H9 (cell line): ENCODE measurements at regions not wholly inside any gene's neighbourhood (a gene's known extent, or its start where the extent isn't known, plus 50 kb on each side); places are given as distances from the start of the nearest gene placed in this dataset.

Experiments used
- DNase-seq: peaks from one replicate; pipeline ENCODE4 v3.0.0-alpha.2; 2017
- H2AFZ ChIP-seq: one replicate; pipeline ENCODE4 v1.6.1; 2013; ENCODE audit warnings: mild to moderate bottlenecking, low read length, control low read depth, moderate library complexity
- H2AK5ac ChIP-seq: 2 replicates; pipeline ENCODE4 v1.6.1; 2013; ENCODE audit warnings: low read length, control low read depth, mixed read lengths; ENCODE audit not compliant: insufficient read length
- H2BK120ac ChIP-seq: one replicate; pipeline ENCODE4 v1.6.1; 2013; ENCODE audit warnings: low read depth, mild to moderate bottlenecking, low read length, control low read depth, inconsistent platforms; ENCODE audit not compliant: poor library complexity, severe bottlenecking
- H2BK12ac ChIP-seq: 2 replicates; pipeline ENCODE4 v1.6.1; 2013; ENCODE audit warnings: low read length, control low read depth, mixed read lengths, low read depth; ENCODE audit not compliant: insufficient read length
- H2BK15ac ChIP-seq: 2 replicates; pipeline ENCODE4 v1.6.1; 2013; ENCODE audit warnings: low read depth, low read length, control low read depth
- H2BK20ac ChIP-seq: one replicate; pipeline ENCODE4 v1.6.1; 2013; ENCODE audit warnings: low read depth, mild to moderate bottlenecking, low read length, control low read depth, inconsistent platforms; ENCODE audit not compliant: poor library complexity, severe bottlenecking
- H2BK5ac ChIP-seq: 2 replicates; pipeline ENCODE4 v1.6.1; 2013; ENCODE audit warnings: low read length, control low read depth, mixed read lengths; ENCODE audit not compliant: insufficient read length
- H3K14ac ChIP-seq: 2 replicates; pipeline ENCODE4 v1.6.1; 2013; ENCODE audit warnings: low read length, control low read depth; ENCODE audit not compliant: insufficient read depth
- H3K18ac ChIP-seq: 2 replicates; pipeline ENCODE4 v1.6.1; 2013; ENCODE audit warnings: low read depth, mild to moderate bottlenecking, mixed read lengths, low read length, control low read depth; ENCODE audit not compliant: insufficient read length
- H3K23ac ChIP-seq: 2 replicates; pipeline ENCODE4 v1.6.1; 2013; ENCODE audit warnings: low read length, control low read depth, mixed read lengths, low read depth; ENCODE audit not compliant: insufficient read length
- H3K23me2 ChIP-seq: 2 replicates; pipeline ENCODE4 v1.6.1; 2013; ENCODE audit warnings: low read depth, mild to moderate bottlenecking, mixed read lengths, low read length, control low read depth; ENCODE audit not compliant: insufficient read length, poor library complexity, severe bottlenecking
- H3K27ac ChIP-seq: 2 replicates; pipeline ENCODE4 v1.5.1; 2013; ENCODE audit warnings: low read length, control low read depth, mixed read lengths, low read depth; ENCODE audit not compliant: insufficient read length
- H3K27me3 ChIP-seq: 2 replicates; pipeline ENCODE4 v1.6.1; 2013; ENCODE audit warnings: low read length, control low read depth, inconsistent platforms; ENCODE audit not compliant: insufficient read depth
- H3K4ac ChIP-seq: 2 replicates; pipeline ENCODE4 v1.6.1; 2013; ENCODE audit warnings: low read depth, mild to moderate bottlenecking, control low read depth, inconsistent platforms, low read length, moderate library complexity
- H3K4me1 ChIP-seq: 2 replicates; pipeline ENCODE4 v1.6.1; 2013; ENCODE audit warnings: low read length, control low read depth, inconsistent platforms; ENCODE audit not compliant: insufficient read depth
- H3K4me2 ChIP-seq: 2 replicates; pipeline ENCODE4 v1.6.1; 2013; ENCODE audit warnings: low read length, control low read depth, mixed read lengths; ENCODE audit not compliant: insufficient read length, insufficient read depth
- H3K56ac ChIP-seq: 2 replicates; pipeline ENCODE4 v1.6.1; 2013; ENCODE audit warnings: low read depth, mild to moderate bottlenecking, mixed read lengths, low read length, control low read depth; ENCODE audit not compliant: insufficient read length
- H3K79me1 ChIP-seq: 2 replicates; pipeline ENCODE4 v1.6.1; 2013; ENCODE audit warnings: low read depth, mild to moderate bottlenecking, moderate library complexity, low read length, control low read depth, inconsistent platforms; ENCODE audit not compliant: insufficient read depth, poor library complexity, severe bottlenecking
- H3K79me2 ChIP-seq: 2 replicates; pipeline ENCODE4 v1.6.1; 2013; ENCODE audit warnings: low read length, control low read depth, inconsistent platforms; ENCODE audit not compliant: insufficient read depth
- H3K9ac ChIP-seq: 2 replicates; pipeline ENCODE4 v1.6.1; 2013; ENCODE audit warnings: low read length, control low read depth, mixed read lengths; ENCODE audit not compliant: insufficient read length; ENCODE audit errors: extremely low read depth
- H3K9me3 ChIP-seq: one replicate; pipeline ENCODE4 v1.6.1; 2013; ENCODE audit warnings: low read depth, low read length, inconsistent platforms; ENCODE audit not compliant: control insufficient read depth
- H3T11ph ChIP-seq: one replicate; pipeline ENCODE4 v1.6.1; 2013; ENCODE audit warnings: mild to moderate bottlenecking, low read length, control low read depth, inconsistent platforms
- H4K20me1 ChIP-seq: one replicate; pipeline ENCODE4 v1.6.1; 2013; ENCODE audit not compliant: control insufficient read depth, insufficient read length, insufficient read depth
- H4K5ac ChIP-seq: 2 replicates; pipeline ENCODE4 v1.6.1; 2013; ENCODE audit warnings: low read depth, mild to moderate bottlenecking, mixed read lengths, low read length, control low read depth; ENCODE audit not compliant: insufficient read length
- H4K8ac ChIP-seq: replicated peaks from 2 replicates; pipeline ENCODE4 v1.6.1; 2013; ENCODE audit warnings: low read length, control low read depth, mixed read lengths, low read depth; ENCODE audit not compliant: insufficient read length
- H4K91ac ChIP-seq: 2 replicates; pipeline ENCODE4 v1.6.1; 2013; ENCODE audit warnings: low read depth, mild to moderate bottlenecking, moderate library complexity, mixed read lengths, low read length, control low read depth; ENCODE audit not compliant: insufficient read length
- H3K27ac Mint-ChIP-seq, 3 experiments: 2 replicates in 2 of 3; 3 replicates in 1 of 3; pipeline ENCODE4 v1.8.0; 2020 to 2021; ENCODE audit warnings: mixed read lengths in 3 of 3, mild to moderate bottlenecking in 1 of 3, moderate library complexity in 1 of 3
- H3K27me3 Mint-ChIP-seq: 2 replicates; pipeline ENCODE4 v1.8.0; 2021; ENCODE audit warnings: low read depth, mild to moderate bottlenecking, moderate library complexity, mixed read lengths
- H3K36me3 Mint-ChIP-seq, 3 experiments: 2 replicates in 2 of 3; 3 replicates in 1 of 3; pipeline ENCODE4 v1.8.0; 2020 to 2021; ENCODE audit warnings: low read depth in 3 of 3, mixed read lengths in 3 of 3; ENCODE audit not compliant: insufficient read depth in 1 of 3
- H3K4me1 Mint-ChIP-seq, 2 experiments: 2 replicates each; pipeline ENCODE4 v1.8.0; 2020; ENCODE audit warnings: mixed read lengths in 2 of 2
- H3K4me3 Mint-ChIP-seq, 2 experiments: 2 replicates in 1 of 2; 3 replicates in 1 of 2; pipeline ENCODE4 v1.8.0; 2020 to 2021; ENCODE audit warnings: mild to moderate bottlenecking in 2 of 2, mixed read lengths in 2 of 2, moderate library complexity in 1 of 2
- H3K9me3 Mint-ChIP-seq, 2 experiments: 2 replicates in 1 of 2; 3 replicates in 1 of 2; pipeline ENCODE4 v1.8.0; 2020; ENCODE audit warnings: mild to moderate bottlenecking in 2 of 2, mixed read lengths in 2 of 2, moderate library complexity in 1 of 2
- WGBS: extraction: QIAGEN DNeasy Blood & Tissue Kit; methylation state at CpG from one replicate; pipeline ENCODE4 v1.1.7; 2013; ENCODE audit warnings: missing lambda C conversion rate, low lambda C conversion rate, mixed read lengths; ENCODE audit not compliant: insufficient read length; ENCODE audit errors: extremely low coverage; 5-methylcytosine and 5-hydroxymethylcytosine counted together
- TF ChIP-seq, protein P1 (sequence below): fragments of 200-600 bp; sonication (generic); conservative IDR thresholded peaks from 3 replicates; pipeline ENCODE4 v1.8.0; 2021; ENCODE audit warnings: antibody characterized with exemption, mild to moderate bottlenecking

DNA sequence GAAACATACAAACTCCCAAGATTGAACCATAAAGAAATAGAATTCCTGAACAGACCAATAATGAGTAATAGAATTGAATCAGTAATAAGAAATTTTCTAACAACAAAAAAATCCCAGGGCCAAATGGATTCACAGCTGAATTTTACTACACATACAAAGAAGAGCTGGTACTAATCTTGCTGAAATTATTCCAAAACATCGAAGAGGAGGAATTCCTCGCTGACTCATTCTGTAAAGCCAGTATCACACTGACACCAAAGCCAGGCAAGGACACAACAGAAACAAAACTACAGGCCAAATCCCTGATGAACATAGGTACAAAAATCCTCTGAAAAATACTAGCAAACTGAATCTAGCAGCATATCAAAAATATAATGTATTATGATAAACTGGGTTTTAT, 367.8 kb upstream of the CLEC14A start:
- H3K79me1 ChIP-seq = no peaks in the 10 kb centered on the region
- no peak for DNase-seq
- H3K23me2 ChIP-seq = no peaks in the 10 kb centered on the region
- no peak overlapping the region for H4K8ac ChIP-seq
- H2BK5ac ChIP-seq = no peak overlapping the region
- H3K27ac Mint-ChIP-seq = no peak overlapping the region
- TF ChIP-seq, protein P1, sequence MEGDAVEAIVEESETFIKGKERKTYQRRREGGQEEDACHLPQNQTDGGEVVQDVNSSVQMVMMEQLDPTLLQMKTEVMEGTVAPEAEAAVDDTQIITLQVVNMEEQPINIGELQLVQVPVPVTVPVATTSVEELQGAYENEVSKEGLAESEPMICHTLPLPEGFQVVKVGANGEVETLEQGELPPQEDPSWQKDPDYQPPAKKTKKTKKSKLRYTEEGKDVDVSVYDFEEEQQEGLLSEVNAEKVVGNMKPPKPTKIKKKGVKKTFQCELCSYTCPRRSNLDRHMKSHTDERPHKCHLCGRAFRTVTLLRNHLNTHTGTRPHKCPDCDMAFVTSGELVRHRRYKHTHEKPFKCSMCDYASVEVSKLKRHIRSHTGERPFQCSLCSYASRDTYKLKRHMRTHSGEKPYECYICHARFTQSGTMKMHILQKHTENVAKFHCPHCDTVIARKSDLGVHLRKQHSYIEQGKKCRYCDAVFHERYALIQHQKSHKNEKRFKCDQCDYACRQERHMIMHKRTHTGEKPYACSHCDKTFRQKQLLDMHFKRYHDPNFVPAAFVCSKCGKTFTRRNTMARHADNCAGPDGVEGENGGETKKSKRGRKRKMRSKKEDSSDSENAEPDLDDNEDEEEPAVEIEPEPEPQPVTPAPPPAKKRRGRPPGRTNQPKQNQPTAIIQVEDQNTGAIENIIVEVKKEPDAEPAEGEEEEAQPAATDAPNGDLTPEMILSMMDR = no peak
- no peaks in the 10 kb centered on the region for H3K79me2 ChIP-seq
- H3K9me3 ChIP-seq = peaks cover under 1% of the 10 kb centered on the region
- no peak overlapping the region for H3K4me3 Mint-ChIP-seq
- H3K23ac ChIP-seq = no peak overlapping the region
- H4K5ac ChIP-seq = no peak overlapping the region
- WGBS = no CpG with 5 or more reads among the region's 2 CpGs
- no peak overlapping the region for H3K4me2 ChIP-seq
- H3K9ac ChIP-seq = no peak overlapping the region
- no peaks in the 10 kb centered on the region for H3K4me1 ChIP-seq
- H3K14ac ChIP-seq = no peak overlapping the region
- no peak overlapping the region for H2AFZ ChIP-seq
- H3T11ph ChIP-seq = no peak overlapping the region
- no peaks in the 10 kb centered on the region for H3K4me1 Mint-ChIP-seq
- no peak overlapping the region for H2BK15ac ChIP-seq
- H4K91ac ChIP-seq = no peak overlapping the region
- peaks cover 18 to 28% (median 19%) of the 10 kb centered on the region in 3 experiments for H3K36me3 Mint-ChIP-seq
- H2BK120ac ChIP-seq = no peak overlapping the region
- peaks cover 28 to 34% of the 10 kb centered on the region in 2 experiments for H3K9me3 Mint-ChIP-seq
- no peak overlapping the region for H3K56ac ChIP-seq
- H4K20me1 ChIP-seq = no peaks in the 10 kb centered on the region
- H2BK12ac ChIP-seq = no peak overlapping the region
- no peak overlapping the region for H2AK5ac ChIP-seq
- H3K27me3 Mint-ChIP-seq = no peaks in the 10 kb centered on the region
- H2BK20ac ChIP-seq = no peak overlapping the region
- H3K18ac ChIP-seq = no peak overlapping the region
- H3K4ac ChIP-seq = no peak overlapping the region
- no peak overlapping the region for H3K27ac ChIP-seq
- no peaks in the 10 kb centered on the region for H3K27me3 ChIP-seq
